ENCODE measurements at regions not wholly inside any gene's neighbourhood (a gene's known extent, or its start where the extent isn't known, plus 50 kb on each side); places are given as distances from the start of the nearest gene placed in this dataset.

DNA sequence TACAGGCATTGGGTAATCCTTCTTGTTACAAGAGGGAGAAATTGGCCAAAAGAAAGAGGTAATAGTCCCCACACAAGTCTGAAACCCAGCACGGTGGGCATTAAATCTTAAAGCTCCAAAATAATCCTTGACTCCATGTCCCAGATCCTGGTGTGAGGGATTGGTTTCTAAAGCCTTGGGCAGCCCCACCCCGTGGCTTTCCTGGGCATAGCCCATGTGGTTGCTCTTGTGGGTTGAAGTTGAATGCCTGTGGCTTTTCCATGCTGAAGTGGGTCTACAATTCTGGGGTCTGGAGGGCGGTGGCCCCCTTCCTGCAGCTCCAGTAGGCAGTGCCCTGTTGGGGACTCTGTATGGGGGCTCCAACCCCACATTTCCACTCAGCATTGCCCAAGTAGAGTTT is 91.8 kb upstream of the LARP1 start:
- H4K20me1 ChIP-seq (replicated peaks; ENCODE audit: control insufficient read depth, extremely low read depth, insufficient read depth, low read length): no peaks in the 10 kb centered on the region
- H2AFZ ChIP-seq (ENCODE audit: low read depth, low read length): no peak overlapping the region
- no peak overlapping the region for H3K4me2 ChIP-seq (ENCODE audit: insufficient read depth, low read length)
- POLR2A ChIA-PET: no interaction called here
- TF ChIP-seq POLR2A (IDR thresholded peaks at IDR 0.05; ENCODE audit: low read depth, low read length): no peak
- TF ChIP-seq JUN (IDR thresholded peaks at IDR 0.05; ENCODE audit: borderline replicate concordance, insufficient read depth, insufficient read length, low read depth): no peak
- TF ChIP-seq, protein P1, sequence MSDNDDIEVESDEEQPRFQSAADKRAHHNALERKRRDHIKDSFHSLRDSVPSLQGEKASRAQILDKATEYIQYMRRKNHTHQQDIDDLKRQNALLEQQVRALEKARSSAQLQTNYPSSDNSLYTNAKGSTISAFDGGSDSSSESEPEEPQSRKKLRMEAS (IDR thresholded peaks at IDR 0.05; ENCODE audit: insufficient read depth, insufficient read length): no peak
- TF ChIP-seq MYC (IDR thresholded peaks at IDR 0.05; ENCODE audit: low read depth, low read length): no peak
- TF ChIP-seq EZH2 (IDR thresholded peaks at IDR 0.05; ENCODE audit: borderline replicate concordance, low read depth, low read length, severe bottlenecking): no peak
- TF ChIP-seq FOS (IDR thresholded peaks at IDR 0.05; ENCODE audit: borderline replicate concordance, insufficient read depth, low read length): no peak
- TF ChIP-seq POLR2AphosphoS5 (IDR thresholded peaks at IDR 0.05; ENCODE audit: insufficient read depth, low read depth, low read length): no peak
- TF ChIP-seq GATA2 (IDR thresholded peaks at IDR 0.05; ENCODE audit: insufficient read depth, insufficient read length, low read depth, low read length): no peak
- TF ChIP-seq, protein P2, sequence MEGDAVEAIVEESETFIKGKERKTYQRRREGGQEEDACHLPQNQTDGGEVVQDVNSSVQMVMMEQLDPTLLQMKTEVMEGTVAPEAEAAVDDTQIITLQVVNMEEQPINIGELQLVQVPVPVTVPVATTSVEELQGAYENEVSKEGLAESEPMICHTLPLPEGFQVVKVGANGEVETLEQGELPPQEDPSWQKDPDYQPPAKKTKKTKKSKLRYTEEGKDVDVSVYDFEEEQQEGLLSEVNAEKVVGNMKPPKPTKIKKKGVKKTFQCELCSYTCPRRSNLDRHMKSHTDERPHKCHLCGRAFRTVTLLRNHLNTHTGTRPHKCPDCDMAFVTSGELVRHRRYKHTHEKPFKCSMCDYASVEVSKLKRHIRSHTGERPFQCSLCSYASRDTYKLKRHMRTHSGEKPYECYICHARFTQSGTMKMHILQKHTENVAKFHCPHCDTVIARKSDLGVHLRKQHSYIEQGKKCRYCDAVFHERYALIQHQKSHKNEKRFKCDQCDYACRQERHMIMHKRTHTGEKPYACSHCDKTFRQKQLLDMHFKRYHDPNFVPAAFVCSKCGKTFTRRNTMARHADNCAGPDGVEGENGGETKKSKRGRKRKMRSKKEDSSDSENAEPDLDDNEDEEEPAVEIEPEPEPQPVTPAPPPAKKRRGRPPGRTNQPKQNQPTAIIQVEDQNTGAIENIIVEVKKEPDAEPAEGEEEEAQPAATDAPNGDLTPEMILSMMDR (IDR thresholded peaks at IDR 0.05; ENCODE audit: extremely low read depth in 1 of 2, insufficient read depth in 1 of 2, low read depth in 1 of 2, low read length in 2 of 2): no peak
- dilution Hi-C loops (cut with MboI; ENCODE audit: extremely low pct_ligation_motif_present, low sequenced_read_pairs) (no loop called here), intact Hi-C loops (cut with micrococcal nuclease) (no loop called here)
- no peak overlapping the region for H3K27ac ChIP-seq (ENCODE audit: insufficient read depth, low read depth, low read length)
- H3K9me1 ChIP-seq (replicated peaks; ENCODE audit: control insufficient read depth, extremely low read depth, insufficient read depth, low read length): no peaks in the 10 kb centered on the region
- H3K9me3 ChIP-seq (replicated peaks; ENCODE audit: control insufficient read depth, insufficient read depth, low read length): peaks cover 1% of the 10 kb centered on the region
- H3K4me3 ChIP-seq (replicated peaks in 1 of 3; ENCODE audit: insufficient read depth in 1 of 3, low read depth in 1 of 3, low read length in 3 of 3): no peak overlapping the region
- FAIRE-seq (no peak), DNase-seq (ENCODE audit: low read depth, low spot score) (no peak)
- no peaks in the 10 kb centered on the region for H3K36me3 ChIP-seq (ENCODE audit: control insufficient read depth in 2 of 2, extremely low read depth in 1 of 2, insufficient read depth in 2 of 2, low read length in 2 of 2)
- no peak overlapping the region for H3K9ac ChIP-seq (replicated peaks; ENCODE audit: extremely low read depth, insufficient read depth, low read length)
- H3K79me2 ChIP-seq (ENCODE audit: control insufficient read depth, insufficient read depth, low read length): no peaks in the 10 kb centered on the region
- H3K4me1 ChIP-seq (ENCODE audit: control insufficient read depth, extremely low read depth, insufficient read depth, low read length): no peaks in the 10 kb centered on the region
- CTCF ChIA-PET: no interaction called here
- BruUV-seq (replicated peaks): no TSS peak
- H3K27me3 ChIP-seq (ENCODE audit: control insufficient read depth in 2 of 2, insufficient read depth in 2 of 2, low read length in 2 of 2): no peaks in the 10 kb centered on the region

Data from endothelial cell of umbilical vein (primary cell).